GM19328 (cell line): ENCODE measurements at regions not wholly inside any gene's neighbourhood (a gene's known extent, or its start where the extent isn't known, plus 50 kb on each side); places are given as distances from the start of the nearest gene placed in this dataset.
"Not testable (repeated sequence)": the region's sequence is repeated elsewhere in the genome, so short reads cannot be mapped to it uniquely, and the experiment has no call there.

Experiments
- ATAC-seq: cut with Tn5 transposase; IDR thresholded peaks from one replicate; pipeline ENCODE4 v1.9.1; 2021; ENCODE audit warnings: mild to moderate bottlenecking, moderate library complexity; ENCODE audit not compliant: unreplicated experiment

DNA sequence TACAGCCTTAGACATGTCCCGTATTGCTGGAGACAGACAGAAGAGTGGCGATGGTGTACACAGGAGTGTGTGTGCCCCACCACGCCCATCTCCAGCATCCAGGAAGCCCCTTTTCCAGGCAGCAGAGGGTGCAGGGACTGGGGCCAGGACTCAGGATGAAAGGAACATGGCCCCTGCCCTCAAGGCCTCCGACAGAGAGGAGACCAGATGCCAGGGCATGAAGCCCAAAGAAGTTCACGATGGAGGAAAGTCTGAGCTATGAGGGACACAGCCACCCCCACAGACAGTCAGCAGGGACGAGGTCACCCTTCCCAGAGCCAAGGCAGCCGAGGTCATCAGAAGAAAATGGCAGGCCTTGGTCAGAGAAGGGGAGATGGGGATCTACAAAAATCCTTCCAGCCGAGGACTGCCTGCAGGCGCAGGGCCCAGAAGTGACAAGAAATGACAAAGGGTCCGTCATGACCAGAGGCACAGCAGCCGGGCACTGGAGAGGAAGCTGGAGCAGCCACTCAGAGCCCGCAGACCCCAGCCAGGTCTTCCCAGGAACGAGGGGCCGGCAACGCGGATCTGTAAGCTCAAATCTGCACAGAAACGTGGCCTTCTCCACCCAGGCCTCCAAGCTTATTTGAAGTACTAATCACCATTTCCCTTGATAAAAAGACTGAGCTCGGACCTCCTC lies 78.7 kb upstream of the PPP2R2D start:
- no peak for ATAC-seq

- ATAC-seq: no peak
Measured at GRCh38 chr10:131822692-131823245, 78.0 kb upstream of the PPP2R2D start.

DNA sequence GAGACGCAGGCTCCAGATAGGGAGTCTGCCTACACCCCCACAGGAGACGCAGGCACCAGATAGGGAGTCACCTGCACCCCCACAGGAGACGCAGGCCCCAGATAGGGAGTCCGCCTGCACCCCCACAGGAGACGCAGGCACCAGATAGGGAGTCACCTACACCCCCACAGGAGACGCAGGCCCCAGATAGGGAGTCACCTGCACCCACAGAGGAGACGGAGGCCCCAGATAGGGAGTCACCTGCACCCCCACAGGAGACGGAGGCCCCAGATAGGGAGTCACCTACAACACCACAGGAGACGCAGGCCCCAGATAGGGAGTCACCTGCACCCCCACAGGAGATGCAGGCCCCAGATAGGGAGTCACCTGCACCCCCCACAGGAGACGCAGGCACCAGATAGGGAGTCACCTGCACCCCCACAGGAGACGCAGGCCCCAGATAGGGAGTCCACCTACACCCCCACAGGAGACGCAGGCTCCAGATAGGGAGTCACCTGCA lies 77.2 kb upstream of the PPP2R2D start:
- not testable (repeated sequence) for ATAC-seq

GRCh38 chr10:131824371-131825149 lies 76.2 kb upstream of the PPP2R2D start:
- no peak for ATAC-seq

DNA sequence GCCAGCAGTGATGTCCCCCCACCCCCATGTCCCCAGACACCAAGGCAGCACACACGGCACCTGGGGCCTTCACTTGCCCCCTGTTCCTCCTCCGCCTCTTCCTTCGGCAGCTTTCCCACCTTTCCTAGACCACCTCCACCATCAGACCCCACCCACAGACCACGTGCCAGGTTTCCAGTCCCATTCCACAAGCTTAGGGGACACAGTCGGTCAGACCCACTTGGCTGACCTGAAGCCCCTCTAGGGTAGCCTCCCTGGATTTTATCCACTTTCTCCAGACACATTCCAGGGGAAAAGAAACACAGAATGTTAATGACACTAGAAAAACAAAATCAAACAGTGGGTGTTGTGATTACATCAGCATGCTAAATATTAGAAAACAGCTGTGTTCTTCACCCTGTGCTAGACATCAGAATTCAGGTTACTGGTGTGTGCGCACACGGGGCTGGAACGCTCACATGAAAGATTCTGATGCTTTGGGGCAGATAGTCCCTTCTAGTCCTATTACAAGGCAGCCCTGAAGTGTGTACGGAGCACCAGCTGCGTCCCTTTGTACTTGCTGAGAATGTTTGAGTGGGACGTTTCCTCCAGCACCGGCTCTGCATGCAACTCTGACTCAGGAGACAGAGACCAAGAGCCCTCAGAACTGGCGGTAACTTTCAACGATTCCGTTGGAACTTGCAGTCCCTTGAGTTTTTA lies 75.5 kb upstream of the PPP2R2D start:
- no peak for ATAC-seq

GRCh38 chr10:131825960-131826650 lies 74.7 kb upstream of the PPP2R2D start:
- no peak for ATAC-seq

GRCh38 chr10:131829156-131829930 lies 71.5 kb upstream of the PPP2R2D start:
- ATAC-seq: no peak

GRCh38 chr10:131830446-131831130 lies 70.2 kb upstream of the PPP2R2D start:
- ATAC-seq: no peak

DNA sequence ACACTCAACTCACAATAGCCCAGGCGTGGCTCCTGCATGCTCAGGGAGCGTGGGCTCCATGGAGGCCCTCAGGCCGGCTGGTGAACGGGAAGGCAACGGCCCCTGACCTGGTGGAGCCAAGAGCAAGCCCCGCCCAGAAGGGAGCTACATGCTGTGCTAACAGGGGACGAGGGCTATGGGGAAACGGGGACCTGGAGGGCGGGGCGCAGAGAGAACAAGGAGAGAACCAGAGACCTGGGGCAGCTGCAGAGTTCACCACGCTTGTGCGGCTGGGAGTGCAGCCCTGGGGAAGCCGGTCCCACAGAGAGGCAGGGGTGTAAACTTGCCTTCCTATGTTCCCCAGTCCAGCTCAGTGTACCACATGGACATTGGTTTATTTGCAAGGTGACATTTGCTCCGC lies 69.2 kb upstream of the PPP2R2D start:
- ATAC-seq: no peak

DNA sequence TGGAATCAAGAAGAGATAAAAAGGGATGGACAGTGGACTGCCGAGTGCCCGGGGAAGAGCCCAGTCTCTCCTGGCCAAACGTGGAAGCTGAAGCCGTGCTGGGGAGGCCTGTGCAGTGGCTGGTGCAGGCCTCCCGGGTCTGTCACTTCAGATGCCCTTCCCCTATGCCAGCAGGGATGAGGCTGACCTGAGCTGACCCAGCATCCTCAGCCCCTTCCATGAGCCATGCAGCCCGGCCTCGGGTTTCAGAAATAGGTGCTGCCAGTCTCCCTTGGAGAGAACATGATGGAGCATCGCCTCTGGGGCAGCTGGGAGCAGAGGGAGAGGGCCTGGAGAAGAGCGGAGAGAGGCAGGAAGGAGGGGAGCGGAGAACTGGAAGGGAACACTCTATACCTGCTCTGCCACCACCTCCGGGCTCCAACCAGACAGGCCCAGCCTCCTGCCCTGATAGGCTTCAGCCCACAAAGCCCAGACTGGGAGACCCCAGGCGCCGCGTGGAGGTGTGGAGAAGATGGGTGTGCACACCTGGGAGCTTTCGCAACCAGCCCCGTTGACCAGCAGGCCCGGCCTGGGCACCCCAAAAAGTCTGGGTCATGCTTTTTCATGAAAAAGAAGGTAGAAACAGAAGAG lies 68.6 kb upstream of the PPP2R2D start:
- no peak for ATAC-seq

DNA sequence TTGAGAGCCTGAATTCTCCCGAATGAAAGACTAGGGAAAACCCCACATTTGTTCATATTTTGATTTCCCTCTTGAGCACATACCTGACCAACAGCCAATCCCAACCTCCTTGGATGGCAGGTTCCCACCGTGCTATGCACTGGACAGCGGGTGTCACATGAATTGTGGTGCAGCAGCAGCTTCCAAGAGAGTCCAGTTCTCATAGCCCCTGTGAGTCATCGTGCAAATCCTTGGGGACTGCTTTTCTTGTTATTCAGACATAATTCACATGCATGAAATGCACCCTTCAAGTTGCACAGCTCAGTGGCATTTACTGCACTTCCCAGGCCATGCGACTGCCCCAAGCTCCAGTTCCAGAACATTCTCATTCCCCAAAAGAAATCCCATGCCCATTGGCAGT lies 67.8 kb upstream of the PPP2R2D start:
- no peak for ATAC-seq

DNA sequence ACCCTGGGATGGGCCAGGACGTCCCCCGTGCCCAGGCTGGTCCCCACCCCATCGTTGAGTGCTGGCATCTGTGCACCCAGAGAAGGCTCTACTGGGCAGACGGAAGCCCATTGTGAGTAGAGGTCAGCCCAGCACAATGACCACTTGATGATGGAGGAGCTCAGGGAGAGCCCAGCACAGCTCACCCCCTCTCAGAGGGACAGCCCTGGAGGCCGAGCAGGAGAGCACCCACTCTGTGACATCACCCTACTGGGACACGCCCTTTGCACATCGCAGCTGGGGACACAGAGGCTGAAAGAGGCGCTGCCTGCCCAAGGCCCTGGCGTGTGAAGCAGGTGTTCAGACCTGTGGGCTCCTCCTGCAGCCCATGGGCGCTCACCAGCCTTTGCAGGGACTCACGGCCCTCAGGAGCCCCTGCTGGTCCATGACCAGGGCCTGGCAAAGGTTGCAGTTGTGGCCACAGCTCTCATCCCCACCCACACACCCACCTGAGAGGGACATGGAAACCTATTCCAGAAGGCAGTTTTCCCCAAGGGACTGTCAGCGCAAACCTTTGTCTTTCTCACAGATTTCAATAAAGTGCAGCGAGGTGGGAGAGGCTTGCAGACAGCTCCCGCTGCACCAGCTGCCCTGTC lies 67.2 kb upstream of the PPP2R2D start:
- ATAC-seq: no peak

- ATAC-seq: no peak
Measured at GRCh38 chr10:131834152-131834810, 66.5 kb upstream of the PPP2R2D start.

DNA sequence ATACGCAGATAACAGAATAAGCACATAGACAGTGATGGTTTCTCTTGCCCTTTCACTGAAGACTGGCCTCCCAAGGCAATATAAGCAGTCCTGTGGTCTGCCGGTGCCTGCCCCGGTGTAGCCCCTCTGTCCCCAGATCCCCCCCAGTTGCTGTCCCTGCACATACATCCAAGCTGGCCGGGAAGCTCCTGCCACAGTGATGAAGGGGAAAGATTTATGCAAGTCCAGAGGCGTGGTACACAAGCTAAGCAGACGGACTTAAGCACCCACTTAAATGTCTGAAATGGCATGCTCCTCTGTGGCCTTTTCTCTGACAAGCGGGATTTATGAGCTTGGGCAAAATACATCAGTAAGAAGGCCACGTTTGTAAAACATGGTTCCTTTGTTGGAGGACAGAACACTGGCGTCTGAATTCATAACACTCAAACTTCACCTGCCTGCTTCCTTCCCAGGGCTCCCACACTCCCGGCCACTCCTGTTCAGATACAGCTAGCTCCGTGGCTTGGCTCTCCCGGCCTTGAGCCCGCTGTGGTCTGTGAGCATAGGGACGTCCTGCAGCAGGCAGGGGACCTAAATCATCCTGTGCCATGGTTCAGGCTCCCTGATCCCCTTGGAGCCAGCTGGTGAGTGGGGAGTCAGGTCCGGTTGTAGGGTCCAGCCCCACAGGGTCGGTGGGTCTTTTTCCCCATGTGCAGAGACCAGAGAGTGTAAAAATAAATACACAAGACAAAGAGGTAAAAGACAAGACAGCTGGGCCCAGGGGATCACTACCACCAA lies 61.7 kb upstream of the PPP2R2D start:
- ATAC-seq: no peak

- ATAC-seq: not testable (repeated sequence)
Measured at GRCh38 chr10:131839880-131840787, 60.7 kb upstream of the PPP2R2D start.

- no peak for ATAC-seq
Measured at GRCh38 chr10:131840788-131841118, 60.1 kb upstream of the PPP2R2D start.
